ENCODE measurements at regions not wholly inside any gene's neighbourhood (a gene's known extent, or its start where the extent isn't known, plus 50 kb on each side); places are given as distances from the start of the nearest gene placed in this dataset.

DNA sequence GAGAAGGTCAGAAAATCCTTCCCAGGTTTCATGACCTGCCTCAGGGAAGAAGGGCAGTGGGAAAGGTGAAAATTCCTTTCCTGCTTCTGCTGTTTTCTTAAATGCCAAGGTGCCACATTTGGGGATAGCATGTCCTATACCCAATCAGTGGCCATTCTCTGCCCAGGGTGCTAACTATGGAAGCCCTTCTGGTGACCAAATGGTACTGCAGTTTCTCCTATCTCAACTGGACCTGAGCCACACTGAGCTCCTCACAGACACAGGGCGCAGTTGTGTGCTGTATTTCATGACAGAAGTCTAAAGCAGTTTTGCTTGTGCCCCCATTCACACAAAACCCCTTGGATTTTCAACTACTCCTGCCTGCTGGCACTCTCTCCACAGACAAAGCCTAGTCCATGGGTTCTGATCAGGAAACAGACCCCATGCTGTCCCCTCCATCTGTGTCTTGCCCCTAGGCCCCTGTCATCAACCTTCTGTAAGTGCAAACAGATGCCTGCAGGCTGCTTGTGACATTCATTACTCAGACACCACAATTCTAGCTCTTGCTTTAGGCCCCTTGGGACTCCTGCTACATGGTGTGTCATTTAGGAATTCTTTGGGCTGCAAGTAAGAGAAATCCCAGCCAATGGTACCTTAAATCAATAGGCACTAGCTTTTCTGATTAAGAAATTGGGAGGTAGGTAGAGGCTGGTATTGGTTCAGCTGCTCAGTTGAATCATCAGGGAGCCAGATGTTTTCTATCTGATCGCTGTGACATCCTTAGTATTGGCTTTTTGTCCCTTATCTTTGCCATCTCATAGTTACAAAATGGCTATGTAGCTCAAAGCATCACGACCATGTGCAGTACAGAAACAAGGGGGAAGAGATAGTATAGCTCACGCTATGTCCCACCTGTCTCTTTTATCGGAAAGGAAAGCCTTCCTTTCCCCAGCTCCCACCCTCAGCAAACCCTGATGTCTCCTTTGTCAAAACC, 147.8 kb downstream of the CD83 start:
- TF ChIP-seq POLR2AphosphoS5 (IDR thresholded peaks at IDR 0.05; ENCODE audit: low read depth, low read length) (no peak), SIN3A (IDR thresholded peaks at IDR 0.05; ENCODE audit: borderline replicate concordance, insufficient read depth, low read length) (no peak), TAF1 (IDR thresholded peaks at IDR 0.05; ENCODE audit: borderline replicate concordance, insufficient read depth, low read length) (no peak)
- TF ChIP-seq, protein P1, sequence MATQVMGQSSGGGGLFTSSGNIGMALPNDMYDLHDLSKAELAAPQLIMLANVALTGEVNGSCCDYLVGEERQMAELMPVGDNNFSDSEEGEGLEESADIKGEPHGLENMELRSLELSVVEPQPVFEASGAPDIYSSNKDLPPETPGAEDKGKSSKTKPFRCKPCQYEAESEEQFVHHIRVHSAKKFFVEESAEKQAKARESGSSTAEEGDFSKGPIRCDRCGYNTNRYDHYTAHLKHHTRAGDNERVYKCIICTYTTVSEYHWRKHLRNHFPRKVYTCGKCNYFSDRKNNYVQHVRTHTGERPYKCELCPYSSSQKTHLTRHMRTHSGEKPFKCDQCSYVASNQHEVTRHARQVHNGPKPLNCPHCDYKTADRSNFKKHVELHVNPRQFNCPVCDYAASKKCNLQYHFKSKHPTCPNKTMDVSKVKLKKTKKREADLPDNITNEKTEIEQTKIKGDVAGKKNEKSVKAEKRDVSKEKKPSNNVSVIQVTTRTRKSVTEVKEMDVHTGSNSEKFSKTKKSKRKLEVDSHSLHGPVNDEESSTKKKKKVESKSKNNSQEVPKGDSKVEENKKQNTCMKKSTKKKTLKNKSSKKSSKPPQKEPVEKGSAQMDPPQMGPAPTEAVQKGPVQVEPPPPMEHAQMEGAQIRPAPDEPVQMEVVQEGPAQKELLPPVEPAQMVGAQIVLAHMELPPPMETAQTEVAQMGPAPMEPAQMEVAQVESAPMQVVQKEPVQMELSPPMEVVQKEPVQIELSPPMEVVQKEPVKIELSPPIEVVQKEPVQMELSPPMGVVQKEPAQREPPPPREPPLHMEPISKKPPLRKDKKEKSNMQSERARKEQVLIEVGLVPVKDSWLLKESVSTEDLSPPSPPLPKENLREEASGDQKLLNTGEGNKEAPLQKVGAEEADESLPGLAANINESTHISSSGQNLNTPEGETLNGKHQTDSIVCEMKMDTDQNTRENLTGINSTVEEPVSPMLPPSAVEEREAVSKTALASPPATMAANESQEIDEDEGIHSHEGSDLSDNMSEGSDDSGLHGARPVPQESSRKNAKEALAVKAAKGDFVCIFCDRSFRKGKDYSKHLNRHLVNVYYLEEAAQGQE (IDR thresholded peaks at IDR 0.05; ENCODE audit: insufficient read depth in 1 of 2, low read depth in 2 of 2, low read length in 2 of 2), result no peak
